NCI-H1092 (cell line): ENCODE measurements at regions not wholly inside any gene's neighbourhood (a gene's known extent, or its start where the extent isn't known, plus 50 kb on each side); places are given as distances from the start of the nearest gene placed in this dataset.

Source experiments
- DNase-seq: peaks from one replicate; lab custom pipeline; 2025; lab: John Stamatoyannopoulos, UW

- no peak for DNase-seq
These were observed 244.8 kb downstream of the NHLRC3 start for GRCh38 chr13:39283072-39283471.

GRCh38 chr13:39284801-39285388 lies 246.6 kb downstream of the NHLRC3 start:
- no peak for DNase-seq
